OCI-LY3 (cell line): ENCODE measurements at regions not wholly inside any gene's neighbourhood (a gene's known extent, or its start where the extent isn't known, plus 50 kb on each side); places are given as distances from the start of the nearest gene placed in this dataset.

Source experiments
- CTCF ChIP-seq: fragments of 200-600, 300-600 bp; sonication (generic); IDR thresholded peaks from 2 replicates; pipeline ENCODE4 v1.5.1; 2014; ENCODE audit warnings: antibody characterized with exemption, low read length, low read depth
- EZH2phosphoT487 ChIP-seq: fragments of 200-600 bp; shearing (Covaris generic); IDR thresholded peaks from 2 replicates; pipeline ENCODE4 v1.6.1; 2018; ENCODE audit warnings: antibody characterized with exemption, mixed run types, low read depth

GRCh38 chr5:50953290-50953689 lies 286.9 kb downstream of the PARP8 start:
- TF ChIP-seq CTCF (no peak), EZH2phosphoT487 (no peak)
